H9 (cell line): ENCODE measurements at regions not wholly inside any gene's neighbourhood (a gene's known extent, or its start where the extent isn't known, plus 50 kb on each side); places are given as distances from the start of the nearest gene placed in this dataset.

Source experiments
- DNase-seq: peaks from one replicate; pipeline ENCODE4 v3.0.0-alpha.2; 2017
- H2AFZ ChIP-seq: one replicate; pipeline ENCODE4 v1.6.1; 2013; ENCODE audit warnings: mild to moderate bottlenecking, low read length, control low read depth, moderate library complexity
- H2AK5ac ChIP-seq: 2 replicates; pipeline ENCODE4 v1.6.1; 2013; ENCODE audit warnings: low read length, control low read depth, mixed read lengths; ENCODE audit not compliant: insufficient read length
- H2BK120ac ChIP-seq: one replicate; pipeline ENCODE4 v1.6.1; 2013; ENCODE audit warnings: low read depth, mild to moderate bottlenecking, low read length, control low read depth, inconsistent platforms; ENCODE audit not compliant: poor library complexity, severe bottlenecking
- H2BK12ac ChIP-seq: 2 replicates; pipeline ENCODE4 v1.6.1; 2013; ENCODE audit warnings: low read length, control low read depth, mixed read lengths, low read depth; ENCODE audit not compliant: insufficient read length
- H2BK15ac ChIP-seq: 2 replicates; pipeline ENCODE4 v1.6.1; 2013; ENCODE audit warnings: low read depth, low read length, control low read depth
- H2BK20ac ChIP-seq: one replicate; pipeline ENCODE4 v1.6.1; 2013; ENCODE audit warnings: low read depth, mild to moderate bottlenecking, low read length, control low read depth, inconsistent platforms; ENCODE audit not compliant: poor library complexity, severe bottlenecking
- H2BK5ac ChIP-seq: 2 replicates; pipeline ENCODE4 v1.6.1; 2013; ENCODE audit warnings: low read length, control low read depth, mixed read lengths; ENCODE audit not compliant: insufficient read length
- H3K14ac ChIP-seq: 2 replicates; pipeline ENCODE4 v1.6.1; 2013; ENCODE audit warnings: low read length, control low read depth; ENCODE audit not compliant: insufficient read depth
- H3K18ac ChIP-seq: 2 replicates; pipeline ENCODE4 v1.6.1; 2013; ENCODE audit warnings: low read depth, mild to moderate bottlenecking, mixed read lengths, low read length, control low read depth; ENCODE audit not compliant: insufficient read length
- H3K23ac ChIP-seq: 2 replicates; pipeline ENCODE4 v1.6.1; 2013; ENCODE audit warnings: low read length, control low read depth, mixed read lengths, low read depth; ENCODE audit not compliant: insufficient read length
- H3K23me2 ChIP-seq: 2 replicates; pipeline ENCODE4 v1.6.1; 2013; ENCODE audit warnings: low read depth, mild to moderate bottlenecking, mixed read lengths, low read length, control low read depth; ENCODE audit not compliant: insufficient read length, poor library complexity, severe bottlenecking
- H3K27ac ChIP-seq: 2 replicates; pipeline ENCODE4 v1.5.1; 2013; ENCODE audit warnings: low read length, control low read depth, mixed read lengths, low read depth; ENCODE audit not compliant: insufficient read length
- H3K27me3 ChIP-seq: 2 replicates; pipeline ENCODE4 v1.6.1; 2013; ENCODE audit warnings: low read length, control low read depth, inconsistent platforms; ENCODE audit not compliant: insufficient read depth
- H3K4ac ChIP-seq: 2 replicates; pipeline ENCODE4 v1.6.1; 2013; ENCODE audit warnings: low read depth, mild to moderate bottlenecking, control low read depth, inconsistent platforms, low read length, moderate library complexity
- H3K4me1 ChIP-seq: 2 replicates; pipeline ENCODE4 v1.6.1; 2013; ENCODE audit warnings: low read length, control low read depth, inconsistent platforms; ENCODE audit not compliant: insufficient read depth
- H3K4me2 ChIP-seq: 2 replicates; pipeline ENCODE4 v1.6.1; 2013; ENCODE audit warnings: low read length, control low read depth, mixed read lengths; ENCODE audit not compliant: insufficient read length, insufficient read depth
- H3K56ac ChIP-seq: 2 replicates; pipeline ENCODE4 v1.6.1; 2013; ENCODE audit warnings: low read depth, mild to moderate bottlenecking, mixed read lengths, low read length, control low read depth; ENCODE audit not compliant: insufficient read length
- H3K79me1 ChIP-seq: 2 replicates; pipeline ENCODE4 v1.6.1; 2013; ENCODE audit warnings: low read depth, mild to moderate bottlenecking, moderate library complexity, low read length, control low read depth, inconsistent platforms; ENCODE audit not compliant: insufficient read depth, poor library complexity, severe bottlenecking
- H3K79me2 ChIP-seq: 2 replicates; pipeline ENCODE4 v1.6.1; 2013; ENCODE audit warnings: low read length, control low read depth, inconsistent platforms; ENCODE audit not compliant: insufficient read depth
- H3K9ac ChIP-seq: 2 replicates; pipeline ENCODE4 v1.6.1; 2013; ENCODE audit warnings: low read length, control low read depth, mixed read lengths; ENCODE audit not compliant: insufficient read length; ENCODE audit errors: extremely low read depth
- H3K9me3 ChIP-seq: one replicate; pipeline ENCODE4 v1.6.1; 2013; ENCODE audit warnings: low read depth, low read length, inconsistent platforms; ENCODE audit not compliant: control insufficient read depth
- H3T11ph ChIP-seq: one replicate; pipeline ENCODE4 v1.6.1; 2013; ENCODE audit warnings: mild to moderate bottlenecking, low read length, control low read depth, inconsistent platforms
- H4K20me1 ChIP-seq: one replicate; pipeline ENCODE4 v1.6.1; 2013; ENCODE audit not compliant: control insufficient read depth, insufficient read length, insufficient read depth
- H4K5ac ChIP-seq: 2 replicates; pipeline ENCODE4 v1.6.1; 2013; ENCODE audit warnings: low read depth, mild to moderate bottlenecking, mixed read lengths, low read length, control low read depth; ENCODE audit not compliant: insufficient read length
- H4K8ac ChIP-seq: replicated peaks from 2 replicates; pipeline ENCODE4 v1.6.1; 2013; ENCODE audit warnings: low read length, control low read depth, mixed read lengths, low read depth; ENCODE audit not compliant: insufficient read length
- H4K91ac ChIP-seq: 2 replicates; pipeline ENCODE4 v1.6.1; 2013; ENCODE audit warnings: low read depth, mild to moderate bottlenecking, moderate library complexity, mixed read lengths, low read length, control low read depth; ENCODE audit not compliant: insufficient read length
- H3K27ac Mint-ChIP-seq, 3 experiments: 2 replicates in 2 of 3; 3 replicates in 1 of 3; pipeline ENCODE4 v1.8.0; 2020 to 2021; ENCODE audit warnings: mixed read lengths in 3 of 3, mild to moderate bottlenecking in 1 of 3, moderate library complexity in 1 of 3
- H3K27me3 Mint-ChIP-seq: 2 replicates; pipeline ENCODE4 v1.8.0; 2021; ENCODE audit warnings: low read depth, mild to moderate bottlenecking, moderate library complexity, mixed read lengths
- H3K36me3 Mint-ChIP-seq, 3 experiments: 2 replicates in 2 of 3; 3 replicates in 1 of 3; pipeline ENCODE4 v1.8.0; 2020 to 2021; ENCODE audit warnings: low read depth in 3 of 3, mixed read lengths in 3 of 3; ENCODE audit not compliant: insufficient read depth in 1 of 3
- H3K4me1 Mint-ChIP-seq, 2 experiments: 2 replicates each; pipeline ENCODE4 v1.8.0; 2020; ENCODE audit warnings: mixed read lengths in 2 of 2
- H3K4me3 Mint-ChIP-seq, 2 experiments: 2 replicates in 1 of 2; 3 replicates in 1 of 2; pipeline ENCODE4 v1.8.0; 2020 to 2021; ENCODE audit warnings: mild to moderate bottlenecking in 2 of 2, mixed read lengths in 2 of 2, moderate library complexity in 1 of 2
- H3K9me3 Mint-ChIP-seq, 2 experiments: 2 replicates in 1 of 2; 3 replicates in 1 of 2; pipeline ENCODE4 v1.8.0; 2020; ENCODE audit warnings: mild to moderate bottlenecking in 2 of 2, mixed read lengths in 2 of 2, moderate library complexity in 1 of 2
- WGBS: extraction: QIAGEN DNeasy Blood & Tissue Kit; methylation state at CpG from one replicate; pipeline ENCODE4 v1.1.7; 2013; ENCODE audit warnings: missing lambda C conversion rate, low lambda C conversion rate, mixed read lengths; ENCODE audit not compliant: insufficient read length; ENCODE audit errors: extremely low coverage; 5-methylcytosine and 5-hydroxymethylcytosine counted together
- TF ChIP-seq, protein P1 (sequence below): fragments of 200-600 bp; sonication (generic); conservative IDR thresholded peaks from 3 replicates; pipeline ENCODE4 v1.8.0; 2021; ENCODE audit warnings: antibody characterized with exemption, mild to moderate bottlenecking

DNA sequence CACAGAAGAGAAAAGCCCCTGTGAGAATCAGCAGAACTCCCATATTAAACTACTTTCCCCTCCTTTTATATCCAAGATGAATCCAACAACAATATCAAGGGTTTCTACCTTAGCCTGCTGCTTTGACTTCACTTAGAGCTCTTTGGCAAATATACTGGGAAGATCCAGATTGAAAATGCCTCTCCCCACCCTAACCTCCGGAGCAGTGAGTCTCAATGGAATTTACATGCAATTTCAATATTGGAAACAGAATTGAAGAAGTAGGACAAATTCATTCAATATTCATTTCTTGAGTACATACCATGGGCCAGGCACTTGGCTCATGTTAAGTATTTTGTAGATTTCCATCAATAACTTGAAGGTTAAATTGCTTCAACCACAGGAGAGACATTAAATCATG, 457.4 kb downstream of the TBC1D4 start:
- H3K4ac ChIP-seq, result no peak overlapping the region
- H4K5ac ChIP-seq, result no peak overlapping the region
- no peaks in the 10 kb centered on the region for H3K79me2 ChIP-seq
- H3K27ac ChIP-seq, result no peak overlapping the region
- no peak overlapping the region for H2AK5ac ChIP-seq
- no peaks in the 10 kb centered on the region for H3K27me3 ChIP-seq
- H2AFZ ChIP-seq, result no peak overlapping the region
- H3K4me1 Mint-ChIP-seq, result no peaks in the 10 kb centered on the region
- no peak overlapping the region for H2BK120ac ChIP-seq
- H2BK12ac ChIP-seq, result no peak overlapping the region
- no peak overlapping the region for H4K8ac ChIP-seq
- H3K18ac ChIP-seq, result no peak overlapping the region
- no peaks in the 10 kb centered on the region for H3K4me1 ChIP-seq
- peaks cover 0 to 9% (median 3%) of the 10 kb centered on the region in 3 experiments; a peak in 2 of 7 replicates for H3K36me3 Mint-ChIP-seq
- no peak overlapping the region for H3K4me2 ChIP-seq
- H3K9ac ChIP-seq, result no peak overlapping the region
- H3K23ac ChIP-seq, result no peak overlapping the region
- H3K23me2 ChIP-seq, result no peaks in the 10 kb centered on the region
- H3K27me3 Mint-ChIP-seq, result no peaks in the 10 kb centered on the region
- H3K14ac ChIP-seq, result no peak overlapping the region
- no peak overlapping the region for H3T11ph ChIP-seq
- no CpG with 5 or more reads among the region's 1 CpG for WGBS
- no peak overlapping the region for H2BK15ac ChIP-seq
- no peak overlapping the region for H4K91ac ChIP-seq
- no peak overlapping the region for H3K56ac ChIP-seq
- no peak overlapping the region for H2BK5ac ChIP-seq
- TF ChIP-seq, protein P1, sequence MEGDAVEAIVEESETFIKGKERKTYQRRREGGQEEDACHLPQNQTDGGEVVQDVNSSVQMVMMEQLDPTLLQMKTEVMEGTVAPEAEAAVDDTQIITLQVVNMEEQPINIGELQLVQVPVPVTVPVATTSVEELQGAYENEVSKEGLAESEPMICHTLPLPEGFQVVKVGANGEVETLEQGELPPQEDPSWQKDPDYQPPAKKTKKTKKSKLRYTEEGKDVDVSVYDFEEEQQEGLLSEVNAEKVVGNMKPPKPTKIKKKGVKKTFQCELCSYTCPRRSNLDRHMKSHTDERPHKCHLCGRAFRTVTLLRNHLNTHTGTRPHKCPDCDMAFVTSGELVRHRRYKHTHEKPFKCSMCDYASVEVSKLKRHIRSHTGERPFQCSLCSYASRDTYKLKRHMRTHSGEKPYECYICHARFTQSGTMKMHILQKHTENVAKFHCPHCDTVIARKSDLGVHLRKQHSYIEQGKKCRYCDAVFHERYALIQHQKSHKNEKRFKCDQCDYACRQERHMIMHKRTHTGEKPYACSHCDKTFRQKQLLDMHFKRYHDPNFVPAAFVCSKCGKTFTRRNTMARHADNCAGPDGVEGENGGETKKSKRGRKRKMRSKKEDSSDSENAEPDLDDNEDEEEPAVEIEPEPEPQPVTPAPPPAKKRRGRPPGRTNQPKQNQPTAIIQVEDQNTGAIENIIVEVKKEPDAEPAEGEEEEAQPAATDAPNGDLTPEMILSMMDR, result no peak
- H3K79me1 ChIP-seq, result no peaks in the 10 kb centered on the region
- H3K9me3 ChIP-seq, result no peaks in the 10 kb centered on the region
- H2BK20ac ChIP-seq, result no peak overlapping the region
- no peak overlapping the region for H3K4me3 Mint-ChIP-seq
- H3K27ac Mint-ChIP-seq, result no peak overlapping the region
- no peak for DNase-seq
- no peaks in the 10 kb centered on the region for H4K20me1 ChIP-seq
- H3K9me3 Mint-ChIP-seq, result peaks cover 7 to 9% of the 10 kb centered on the region in 2 experiments
